ENCODE measurements at regions not wholly inside any gene's neighbourhood (a gene's known extent, or its start where the extent isn't known, plus 50 kb on each side); places are given as distances from the start of the nearest gene placed in this dataset.

DNA sequence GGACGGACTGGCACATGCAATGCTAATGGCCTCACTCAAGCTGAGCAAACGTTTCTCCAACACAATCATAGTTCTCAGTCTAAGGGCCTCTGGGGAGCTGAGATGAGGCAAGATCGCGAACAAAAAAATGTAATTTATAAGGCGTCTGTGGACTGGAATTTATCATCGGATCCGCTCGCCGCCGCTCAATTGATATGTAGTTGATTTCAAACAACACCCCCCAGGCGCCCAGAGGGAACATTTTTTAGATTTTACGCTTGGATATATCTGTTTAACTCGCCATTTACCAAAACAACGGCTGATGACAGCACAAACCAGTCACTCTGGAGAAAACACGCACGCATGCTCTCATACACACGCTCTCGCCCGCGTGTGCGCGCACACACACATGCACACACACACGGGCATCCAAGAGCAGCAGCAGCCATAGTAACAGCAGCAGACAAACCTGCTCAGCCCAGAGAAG, 335.8 kb downstream of the SMAD2 start:
- no peak for DNase-seq

DNA sequence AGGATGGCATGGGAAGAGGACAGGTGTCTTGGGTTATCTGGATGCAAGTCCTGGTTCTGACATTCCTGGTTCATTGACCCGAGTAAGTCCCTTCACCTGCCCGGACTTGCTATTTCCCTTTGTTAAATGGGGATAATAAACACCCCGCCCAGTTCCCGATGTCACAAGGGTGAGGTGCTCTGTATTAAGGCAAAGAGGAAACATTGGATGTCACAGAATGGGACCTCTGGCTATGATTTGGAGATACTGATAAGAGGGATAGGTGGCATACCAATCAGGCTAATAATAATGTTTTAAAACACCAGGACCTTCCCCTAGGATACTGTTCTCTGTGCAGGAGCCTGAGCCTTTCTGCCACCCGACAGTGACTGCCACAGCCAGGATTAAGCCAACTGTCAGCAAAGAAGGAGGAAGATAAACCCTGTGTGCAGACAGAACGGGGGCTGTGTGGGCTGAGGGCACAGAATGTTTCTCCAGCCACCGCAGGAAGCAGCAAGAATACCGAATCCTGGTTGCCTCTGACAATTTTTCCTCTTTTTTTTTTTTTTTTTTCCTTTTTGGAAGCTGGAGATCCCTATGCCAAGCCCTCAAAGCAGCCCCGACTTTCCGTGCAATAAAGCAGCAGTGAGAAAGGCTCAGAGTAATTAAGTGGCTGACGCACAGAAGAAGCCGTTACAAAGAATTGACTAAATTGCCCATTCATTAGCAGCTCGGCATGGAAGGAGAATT, 336.6 kb downstream of the SMAD2 start:
- no peak for DNase-seq

DNA sequence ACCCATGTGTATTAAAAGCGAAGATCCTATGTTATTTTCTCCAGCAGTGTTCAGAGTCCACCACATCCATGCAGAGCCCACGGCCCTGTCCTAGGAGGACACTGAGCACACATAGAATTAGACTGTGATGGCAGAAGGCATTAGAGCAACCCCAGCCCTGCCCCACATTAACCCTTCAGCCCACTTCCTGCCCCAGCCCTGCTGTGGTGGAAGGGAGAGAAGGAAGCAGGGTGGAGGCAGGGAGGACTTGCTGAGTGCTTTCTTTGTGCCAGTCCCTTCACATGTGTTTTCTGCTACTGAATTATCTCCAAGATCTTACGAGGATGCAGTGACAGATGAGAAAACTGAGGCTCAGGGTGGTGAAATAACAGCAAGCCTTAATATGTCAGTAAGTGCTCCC, 339.0 kb downstream of the SMAD2 start:
- no peak for DNase-seq

DNA sequence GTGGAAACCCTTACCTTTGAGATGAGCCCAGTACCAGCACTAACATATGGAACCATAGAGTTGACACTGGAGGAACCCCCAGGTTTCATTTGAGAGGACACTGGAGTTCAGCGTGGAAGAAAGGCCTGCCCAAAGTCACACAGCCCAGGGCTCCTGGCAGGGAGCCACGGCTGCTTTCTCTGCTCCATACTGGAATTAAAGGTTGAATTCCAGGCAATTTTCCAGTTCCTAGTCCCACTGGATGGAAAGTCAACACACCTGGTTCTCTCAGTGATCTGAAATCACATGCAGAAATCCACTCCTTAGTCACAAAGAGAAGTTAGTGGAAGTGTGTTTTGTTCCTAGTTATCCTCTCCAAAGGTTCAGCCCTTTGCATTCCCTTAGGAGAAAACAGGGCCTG, 336.1 kb upstream of the SKOR2 start:
- DNase-seq, result no peak

DNA sequence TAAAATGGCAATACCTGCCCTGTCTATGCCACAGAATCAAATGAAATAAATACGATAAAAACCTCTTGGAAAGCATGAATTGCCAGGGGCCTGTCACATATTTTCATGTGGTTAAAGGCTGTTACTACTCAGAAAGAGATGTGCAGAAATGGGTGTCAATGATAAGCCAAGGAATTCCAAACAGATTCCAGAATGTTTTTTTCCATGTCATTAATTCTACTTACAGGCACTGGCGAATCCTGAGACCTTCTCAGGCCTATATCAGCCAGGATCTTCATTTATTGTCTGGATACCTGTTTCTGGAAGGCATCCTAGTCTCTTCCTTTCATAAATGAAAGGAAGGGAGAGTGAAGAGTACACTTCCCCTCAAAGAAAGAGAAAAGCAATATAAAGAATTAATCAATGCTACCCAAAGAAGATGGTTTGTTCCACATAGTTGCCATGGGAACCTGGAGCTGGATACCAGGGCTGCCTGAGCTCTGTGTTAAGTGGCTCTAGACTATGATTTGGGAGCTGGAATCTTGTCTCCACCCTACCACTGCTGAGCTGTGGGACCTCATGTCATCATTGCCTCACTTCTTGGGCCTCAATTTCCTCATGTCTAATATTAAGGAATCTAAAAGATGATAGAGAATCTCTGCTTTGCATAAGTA, 335.1 kb upstream of the SKOR2 start:
- no peak for DNase-seq

DNA sequence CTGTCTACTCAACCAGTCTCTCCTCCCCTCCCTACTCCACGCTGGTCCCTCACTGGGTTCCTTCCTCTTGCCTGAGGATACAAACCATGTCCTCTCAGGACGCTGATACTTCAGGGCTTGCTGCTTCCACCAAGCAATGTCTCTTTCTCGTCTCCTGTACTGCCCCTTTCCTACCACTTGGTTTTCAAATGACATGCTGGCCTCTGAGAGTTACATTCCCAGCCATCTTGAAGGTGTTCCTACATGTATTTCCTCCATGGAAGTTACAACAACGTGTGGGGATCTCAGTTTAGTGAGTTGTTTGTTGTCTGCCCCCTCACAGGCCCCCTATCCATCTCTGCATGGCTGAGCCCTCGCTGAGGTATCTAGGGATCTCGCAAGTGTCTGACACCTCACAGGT, 334.5 kb upstream of the SKOR2 start:
- no peak for DNase-seq

DNA sequence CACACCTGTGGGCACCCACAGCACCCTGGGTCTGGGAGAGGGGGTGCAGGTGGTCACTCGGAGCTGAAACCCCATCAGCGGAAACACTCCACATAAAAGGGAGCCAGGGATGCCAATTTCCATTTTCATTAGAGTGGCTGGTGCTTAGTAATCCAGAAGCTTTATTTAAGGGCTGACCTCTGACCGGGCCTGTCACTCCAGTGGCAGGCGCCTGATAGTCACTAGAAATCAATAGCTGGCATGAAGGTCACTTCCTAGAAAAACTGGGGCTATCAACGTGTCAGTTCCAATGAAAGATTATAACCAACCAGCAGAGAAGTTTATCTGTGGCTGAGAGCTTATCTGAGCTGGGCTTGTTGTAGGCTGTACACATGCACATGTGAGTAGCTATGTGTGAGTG, 333.7 kb upstream of the SKOR2 start:
- DNase-seq, result no peak

DNA sequence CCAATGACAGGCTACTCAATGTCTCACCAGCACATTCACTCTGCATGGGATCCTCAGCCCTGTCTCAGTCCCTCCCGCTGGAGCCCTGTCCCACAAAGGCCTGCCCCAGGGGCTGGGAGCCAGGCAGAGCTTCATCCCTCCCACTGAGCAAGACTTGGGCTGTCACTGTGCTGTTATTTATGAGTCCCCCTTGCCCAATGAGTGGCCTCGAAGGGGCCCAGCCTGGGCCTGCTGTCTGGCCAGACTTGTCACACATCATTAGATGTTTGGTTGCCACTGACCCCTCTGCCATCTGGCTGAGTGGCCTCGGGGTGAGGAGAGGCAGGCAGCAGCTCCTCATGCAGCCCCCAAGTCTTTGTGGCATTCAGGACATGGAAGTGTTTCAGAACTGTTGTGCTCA, 330.6 kb upstream of the SKOR2 start:
- no peak for DNase-seq

DNA sequence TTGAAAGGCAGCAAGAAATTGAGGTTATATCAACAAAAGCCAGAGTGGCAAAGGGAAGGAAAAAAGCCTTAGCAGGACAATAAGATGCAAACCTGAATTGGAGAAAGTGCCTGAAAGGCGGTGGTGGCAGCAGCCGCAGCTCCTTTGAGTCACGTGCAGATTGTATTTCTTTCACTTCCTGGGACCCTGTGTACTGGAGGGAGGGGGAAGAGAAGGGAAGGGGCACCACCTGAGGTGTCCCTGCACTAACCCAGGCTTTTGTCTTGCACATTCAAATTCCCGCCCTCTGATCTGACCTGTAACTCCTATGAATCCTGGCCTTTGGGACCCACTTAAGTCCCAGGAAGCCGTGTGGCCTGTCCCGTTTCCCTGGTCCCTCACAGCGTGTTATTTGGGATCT, 326.1 kb upstream of the SKOR2 start:
- DNase-seq, result no peak

DNA sequence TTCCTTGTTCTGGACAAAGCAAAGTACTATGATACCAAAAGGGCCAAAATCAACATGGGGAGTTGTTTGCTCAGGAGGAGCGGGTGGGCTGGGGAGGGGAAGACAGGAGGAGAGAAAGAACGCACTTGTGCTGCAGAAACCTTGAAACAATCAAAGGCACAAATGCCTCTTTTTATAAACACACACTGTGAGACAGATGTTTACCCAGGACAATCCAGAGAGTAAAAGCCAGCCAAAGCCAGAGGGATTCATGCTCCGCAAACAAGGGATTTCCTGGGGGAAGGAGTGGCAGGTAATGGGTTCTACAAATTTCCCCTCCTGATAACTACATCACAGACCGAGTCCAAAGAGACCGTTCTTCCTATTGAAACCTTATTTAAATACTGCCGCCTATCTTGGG, 323.5 kb upstream of the SKOR2 start:
- DNase-seq, result no peak

DNA sequence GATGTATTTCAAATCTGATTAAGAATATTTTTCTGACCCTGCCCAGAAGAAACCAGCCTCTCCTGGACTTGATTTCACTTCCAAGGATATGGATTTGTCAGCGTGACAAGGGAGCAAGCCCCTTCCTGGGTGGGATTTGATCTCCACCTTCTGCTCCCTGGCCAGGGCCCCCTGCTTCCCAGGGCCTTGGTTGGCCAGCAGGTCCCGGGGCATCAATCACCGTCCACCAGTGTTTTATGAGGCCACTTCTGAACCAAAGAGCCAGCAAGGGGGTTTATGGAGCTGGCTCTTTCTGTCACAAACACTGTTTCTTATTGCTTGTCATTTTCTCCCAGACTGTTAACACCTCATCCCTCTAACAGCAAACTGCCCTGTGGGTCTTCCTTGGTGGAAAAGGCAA, 320.5 kb upstream of the SKOR2 start:
- DNase-seq, result no peak

DNA sequence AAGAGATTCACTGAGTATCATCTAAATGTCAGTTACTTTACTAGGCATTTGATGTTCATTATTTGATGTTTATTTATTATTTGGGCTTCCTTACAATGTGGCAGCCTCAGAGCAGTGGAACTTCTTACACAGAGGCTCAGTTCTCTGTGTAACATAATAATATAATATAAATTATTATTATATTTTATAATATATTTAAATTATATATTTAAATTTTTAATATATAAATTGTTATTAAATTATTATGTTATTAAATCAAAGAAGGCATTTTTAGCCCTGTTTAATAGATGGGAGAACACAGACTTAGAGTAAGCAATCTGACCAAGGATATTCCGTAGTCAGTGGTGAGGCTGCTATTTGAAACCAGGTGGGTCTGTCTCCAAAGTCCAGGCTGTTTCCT, 315.3 kb upstream of the SKOR2 start:
- DNase-seq, result no peak

DNA sequence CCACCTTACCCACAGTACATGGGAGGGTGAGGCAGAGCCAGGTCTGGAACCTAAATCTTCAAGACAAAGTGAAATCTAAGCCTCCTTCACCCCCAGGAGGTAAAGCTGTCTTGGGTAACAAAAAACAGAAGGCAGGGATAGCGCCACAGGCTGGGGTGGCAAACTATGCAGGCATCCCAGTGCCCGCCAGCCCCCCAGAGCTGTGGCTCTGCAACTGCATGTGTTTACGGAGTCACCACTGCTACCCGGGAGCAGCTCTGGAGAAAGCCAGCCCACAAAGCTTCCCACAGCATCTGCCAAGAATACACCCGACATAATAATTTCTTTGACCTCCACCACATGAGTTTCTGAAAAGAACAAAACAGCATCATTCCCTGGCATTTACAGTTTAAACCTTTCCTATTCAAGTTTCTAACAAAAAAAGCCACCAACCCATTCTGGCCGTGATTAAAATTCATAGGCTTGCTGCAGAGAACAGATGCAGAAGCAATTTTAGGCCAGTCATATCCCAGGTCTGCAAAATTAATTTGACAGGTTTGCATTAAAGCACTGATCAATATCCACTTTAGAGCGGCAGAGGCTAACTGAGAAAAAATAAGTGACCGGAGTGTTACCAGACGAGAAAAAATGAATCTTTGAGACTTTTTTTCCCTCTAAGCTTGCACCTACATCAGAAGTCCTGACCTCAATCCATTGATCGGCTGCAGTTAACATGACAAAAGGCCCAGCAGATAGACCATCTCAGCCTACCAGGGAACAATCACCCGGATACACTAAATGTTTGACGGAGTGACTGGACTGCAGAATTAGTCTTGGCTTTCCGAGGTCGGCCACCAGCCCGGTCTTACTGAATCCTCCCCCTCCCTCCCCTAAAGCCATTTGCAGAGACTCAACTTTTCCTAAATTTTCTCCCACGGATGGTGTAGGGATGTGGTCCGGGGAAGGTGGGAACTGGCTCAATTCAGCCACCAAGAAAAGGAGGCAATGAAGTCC, 309.6 kb upstream of the SKOR2 start:
- DNase-seq, result no peak

DNA sequence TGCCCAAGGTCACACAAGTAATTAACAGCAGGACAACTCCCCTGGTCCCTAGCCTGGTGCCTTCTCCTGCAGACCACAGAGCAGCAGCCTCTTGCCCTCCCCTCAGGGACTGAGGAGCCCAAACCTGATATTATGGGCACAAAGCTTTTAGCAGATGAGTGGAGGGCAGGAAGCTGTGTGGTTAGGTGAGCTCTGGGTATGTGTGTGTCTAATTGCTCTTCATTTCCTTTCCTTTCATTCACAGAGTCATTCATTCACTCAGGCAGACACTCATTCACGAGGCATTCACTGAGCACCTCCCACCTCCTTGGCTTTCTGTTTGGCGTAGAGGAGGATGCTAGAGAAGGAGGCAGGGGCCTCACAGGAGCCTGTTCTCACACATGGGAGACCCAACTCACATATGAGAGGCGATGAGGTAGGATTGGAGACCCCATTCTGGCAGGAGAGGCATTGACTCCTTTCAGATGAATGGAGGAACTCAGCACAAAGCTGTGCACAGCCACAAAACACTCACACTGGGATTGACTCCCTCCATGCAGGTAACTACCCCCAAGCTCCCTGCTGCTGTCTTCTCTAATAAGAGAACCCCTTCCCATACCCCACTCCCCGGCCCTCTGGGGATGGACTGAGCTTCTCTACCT, 306.8 kb upstream of the SKOR2 start:
- no peak for DNase-seq

DNA sequence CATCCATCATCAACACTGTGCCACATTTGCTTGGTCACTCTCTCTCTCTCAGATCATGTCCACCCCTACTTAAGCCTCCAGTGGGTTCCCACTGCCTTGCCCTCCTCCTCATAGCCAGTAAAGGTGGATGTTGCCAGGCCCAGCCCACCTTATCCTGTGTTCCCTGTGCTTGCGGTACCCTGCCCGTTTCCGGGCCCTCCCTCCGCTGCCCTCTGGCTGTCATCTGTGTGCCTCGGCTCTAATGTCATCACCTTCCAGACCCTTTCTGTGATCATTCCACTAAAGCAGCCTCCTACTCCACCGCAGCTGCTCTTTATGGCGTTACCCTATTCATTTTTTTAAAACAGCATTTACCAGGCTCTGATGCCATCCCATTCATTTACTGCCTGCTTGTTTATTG, 305.7 kb upstream of the SKOR2 start:
- DNase-seq, result no peak

DNA sequence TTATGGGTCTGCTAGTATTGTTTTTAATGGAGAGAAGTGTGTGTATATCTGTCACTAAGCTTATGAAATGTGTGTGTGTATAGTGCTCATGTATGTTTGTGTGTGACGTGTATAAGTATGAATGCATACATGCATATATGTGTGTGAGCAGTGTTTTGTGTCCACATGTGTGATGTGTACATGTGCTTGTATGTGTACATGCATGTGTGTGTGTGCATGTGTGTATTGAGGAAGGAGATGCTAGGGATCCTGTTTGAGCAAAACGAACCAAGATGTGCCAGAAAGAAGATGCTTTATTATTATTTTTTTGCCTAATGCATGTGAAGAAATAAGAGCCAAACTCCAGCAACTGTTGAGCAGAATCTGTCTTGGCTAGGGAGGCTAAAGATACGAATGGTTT, 301.3 kb upstream of the SKOR2 start:
- no peak for DNase-seq

DNA sequence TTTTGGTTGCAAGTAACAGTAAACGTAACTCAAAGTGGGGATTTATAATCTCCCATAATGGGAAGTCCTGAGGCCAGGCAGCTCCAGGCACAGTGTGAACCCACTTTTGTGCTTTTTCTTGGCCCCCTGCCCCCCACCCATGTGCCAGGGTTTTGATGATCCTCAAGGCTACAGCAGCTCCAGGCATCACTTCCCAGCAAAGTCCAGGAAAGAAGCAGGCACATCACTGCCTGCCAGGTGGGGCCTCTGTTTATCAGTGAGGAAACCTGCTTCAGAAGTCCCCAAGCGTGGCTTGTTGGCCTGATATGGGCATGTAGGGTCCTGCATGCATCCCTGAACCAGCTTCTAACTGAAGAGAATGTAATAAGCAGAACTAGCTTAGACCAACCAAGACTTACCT, 299.2 kb upstream of the SKOR2 start:
- DNase-seq, result no peak

DNA sequence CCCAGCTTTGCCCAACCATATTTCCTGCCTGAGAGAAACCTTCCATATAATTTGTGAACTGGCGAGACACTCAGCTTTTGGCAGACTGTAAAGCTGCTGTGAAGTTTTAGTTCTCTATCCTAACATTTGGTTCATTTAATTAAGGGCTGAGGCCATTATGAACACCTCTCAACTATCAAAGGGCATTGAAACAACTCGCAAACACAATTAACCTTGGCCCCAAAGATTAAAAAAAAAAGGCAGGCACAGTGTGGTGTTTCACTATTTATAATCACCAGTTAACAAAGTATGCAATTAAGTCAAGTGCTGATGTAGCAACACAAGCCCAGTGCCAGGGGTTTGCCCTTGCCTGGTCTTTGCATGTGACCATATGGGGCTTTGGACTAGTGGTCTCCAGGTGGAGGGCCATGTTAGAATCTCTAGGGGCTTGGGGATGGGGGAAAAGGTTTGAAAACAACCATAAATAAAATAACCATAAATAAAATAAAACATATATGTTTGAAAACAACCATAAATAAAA, 297.6 kb upstream of the SKOR2 start:
- DNase-seq, result no peak

DNA sequence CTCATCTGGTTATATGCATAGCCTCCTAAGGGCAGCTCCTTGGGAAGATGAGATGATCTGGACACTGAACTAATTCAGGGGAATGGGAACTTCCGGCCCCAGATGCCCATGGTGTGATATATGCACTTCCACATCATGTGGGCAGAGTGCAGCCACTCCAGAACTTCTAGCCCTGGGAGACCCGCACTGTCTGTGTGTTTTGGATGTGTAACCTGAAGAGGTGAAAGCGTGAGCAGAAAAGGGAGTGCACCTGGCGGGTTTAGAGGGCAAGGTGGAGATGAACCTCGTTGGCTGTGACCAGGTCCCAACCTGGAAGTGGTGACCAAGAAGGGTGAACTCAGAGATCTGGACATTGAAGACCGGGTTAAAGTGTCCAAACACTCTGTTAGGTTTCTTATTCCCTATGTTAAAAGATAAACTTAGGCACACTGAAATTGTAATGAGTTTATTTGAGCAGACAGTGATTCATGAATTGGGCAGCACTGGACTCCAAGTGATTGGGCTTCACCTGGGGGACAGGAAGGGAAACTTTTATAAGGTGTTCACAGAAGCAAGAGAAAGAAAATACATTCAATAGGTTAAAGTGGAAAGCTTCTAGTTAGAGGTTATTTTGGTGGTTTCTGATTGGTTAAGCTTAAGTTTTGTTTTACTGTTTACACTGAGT, 296.2 kb upstream of the SKOR2 start:
- DNase-seq, result no peak

DNA sequence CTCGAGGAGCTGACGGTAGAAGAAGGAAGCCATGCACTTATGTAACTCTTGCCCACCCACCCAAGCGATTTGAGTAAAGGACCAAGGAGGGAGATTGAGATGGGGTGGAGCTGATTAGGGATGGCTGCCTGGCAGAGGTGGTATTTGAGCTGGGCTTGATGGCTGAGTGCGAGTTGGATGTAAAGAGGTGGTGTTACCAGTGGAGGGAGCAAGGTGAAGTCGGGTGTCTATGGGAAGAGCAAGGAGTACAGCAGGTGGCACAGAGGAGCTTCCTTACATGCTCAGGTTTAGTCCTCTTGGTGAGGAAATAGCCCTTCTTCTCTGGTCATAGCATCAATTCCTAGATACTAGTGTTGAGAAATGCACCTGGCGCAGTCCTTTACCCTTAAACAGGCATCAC, 294.2 kb upstream of the SKOR2 start:
- no peak for DNase-seq

DNA sequence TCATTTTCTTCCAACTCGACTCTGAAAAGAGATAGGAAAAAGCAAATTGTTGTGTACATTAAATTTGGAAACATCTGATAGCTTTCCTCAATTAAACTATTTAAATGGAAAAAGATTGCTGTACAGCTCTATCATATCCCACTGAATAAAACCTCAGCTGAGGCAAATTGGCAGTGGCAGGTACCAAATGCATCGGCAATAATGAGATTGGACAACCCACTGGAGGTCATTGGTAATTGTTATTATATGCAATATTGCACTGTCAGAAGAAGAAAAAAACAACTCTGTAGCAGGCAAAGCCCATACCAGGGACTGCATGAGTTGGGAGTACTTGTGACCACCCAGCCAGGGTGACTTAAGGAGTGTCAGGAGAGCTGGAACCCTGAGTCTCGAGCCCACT, 291.6 kb upstream of the SKOR2 start:
- no peak for DNase-seq

DNA sequence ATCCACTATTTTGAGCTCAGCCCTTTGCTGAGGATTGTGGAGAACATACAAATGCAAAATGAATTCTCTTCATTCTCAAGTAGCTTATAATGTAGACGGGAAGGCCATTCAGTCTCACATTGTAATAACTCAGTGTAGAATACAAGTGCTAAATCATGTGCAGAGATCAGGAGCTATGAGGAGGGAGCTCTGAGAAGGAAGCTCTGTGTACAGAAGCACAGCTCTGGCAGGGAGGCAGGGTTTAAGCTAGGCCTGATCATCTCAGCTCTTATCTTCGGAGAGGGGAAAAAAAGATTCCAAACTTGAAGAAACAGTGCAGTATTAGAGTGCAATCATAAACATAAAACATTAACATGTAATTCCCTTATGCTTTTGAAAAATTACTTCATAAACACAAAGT, 291.1 kb upstream of the SKOR2 start:
- no peak for DNase-seq

Measured in skin of body (tissue), 1 donor.